ENCODE measurements at regions not wholly inside any gene's neighbourhood (a gene's known extent, or its start where the extent isn't known, plus 50 kb on each side); places are given as distances from the start of the nearest gene placed in this dataset.

DNA sequence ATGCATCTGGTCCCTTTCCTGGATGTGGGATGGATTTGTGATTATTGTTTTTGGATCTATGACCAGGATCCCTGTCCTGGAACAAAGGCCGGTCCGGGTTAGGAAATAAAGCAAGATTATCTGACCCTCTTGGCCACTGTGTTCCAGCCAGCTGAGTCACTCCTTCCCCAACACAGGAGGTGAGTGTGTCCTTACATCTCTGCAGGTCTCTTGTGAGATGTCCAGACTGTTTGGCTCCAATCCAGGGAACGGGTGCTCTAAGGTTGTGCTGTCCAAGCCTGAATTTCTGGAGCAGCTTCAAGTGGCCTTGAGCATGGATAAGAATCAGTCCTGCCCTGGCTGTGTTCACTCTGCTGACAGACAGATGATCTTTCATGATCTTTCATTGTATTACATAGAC is 136.5 kb upstream of the CCL2 start:
- TF ChIP-seq, protein P1, sequence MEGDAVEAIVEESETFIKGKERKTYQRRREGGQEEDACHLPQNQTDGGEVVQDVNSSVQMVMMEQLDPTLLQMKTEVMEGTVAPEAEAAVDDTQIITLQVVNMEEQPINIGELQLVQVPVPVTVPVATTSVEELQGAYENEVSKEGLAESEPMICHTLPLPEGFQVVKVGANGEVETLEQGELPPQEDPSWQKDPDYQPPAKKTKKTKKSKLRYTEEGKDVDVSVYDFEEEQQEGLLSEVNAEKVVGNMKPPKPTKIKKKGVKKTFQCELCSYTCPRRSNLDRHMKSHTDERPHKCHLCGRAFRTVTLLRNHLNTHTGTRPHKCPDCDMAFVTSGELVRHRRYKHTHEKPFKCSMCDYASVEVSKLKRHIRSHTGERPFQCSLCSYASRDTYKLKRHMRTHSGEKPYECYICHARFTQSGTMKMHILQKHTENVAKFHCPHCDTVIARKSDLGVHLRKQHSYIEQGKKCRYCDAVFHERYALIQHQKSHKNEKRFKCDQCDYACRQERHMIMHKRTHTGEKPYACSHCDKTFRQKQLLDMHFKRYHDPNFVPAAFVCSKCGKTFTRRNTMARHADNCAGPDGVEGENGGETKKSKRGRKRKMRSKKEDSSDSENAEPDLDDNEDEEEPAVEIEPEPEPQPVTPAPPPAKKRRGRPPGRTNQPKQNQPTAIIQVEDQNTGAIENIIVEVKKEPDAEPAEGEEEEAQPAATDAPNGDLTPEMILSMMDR (IDR thresholded peaks at IDR 0.05) = no peak
- TF ChIP-seq POLR2A (IDR thresholded peaks at IDR 0.05) = no peak
